GM23338 (cell line): ENCODE measurements at regions not wholly inside any gene's neighbourhood (a gene's known extent, or its start where the extent isn't known, plus 50 kb on each side); places are given as distances from the start of the nearest gene placed in this dataset.

Source experiments
- ATAC-seq: fragments of 200-7000 bp; cut with Tn5 transposase; 3 replicates; pipeline ENCODE4 v1.9.1; 2020
- DNase-seq: peaks from one replicate; pipeline ENCODE4 v3.0.0-alpha.2; 2015; ENCODE audit warnings: low spot score
- H2AFZ ChIP-seq: fragments of 200-600 bp; sonication (generic); 2 replicates; pipeline ENCODE4 v1.8.0; 2016; ENCODE audit warnings: antibody characterized with exemption, mild to moderate bottlenecking, moderate library complexity
- H3F3A ChIP-seq: fragments of 200-600 bp; sonication (generic); replicated peaks from 2 replicates; pipeline ENCODE4 v1.8.0; 2017; ENCODE audit warnings: antibody characterized with exemption, mixed run types, low read depth
- H3K27ac ChIP-seq: fragments of 200-600 bp; sonication (generic); 2 replicates; pipeline ENCODE4 v1.6.1; 2016; ENCODE audit warnings: low read depth
- H3K27me3 ChIP-seq: fragments of 200-600 bp; sonication (generic); 2 replicates; pipeline ENCODE4 v1.8.0; 2016; ENCODE audit warnings: mild to moderate bottlenecking, mixed run types, moderate library complexity; ENCODE audit not compliant: insufficient read depth
- H3K36me3 ChIP-seq: fragments of 200-600 bp; sonication (generic); 2 replicates; pipeline ENCODE4 v1.8.0; 2016; ENCODE audit warnings: mild to moderate bottlenecking; ENCODE audit not compliant: insufficient read depth
- H3K4me1 ChIP-seq: fragments of 200-600 bp; sonication (generic); 2 replicates; pipeline ENCODE4 v1.8.0; 2016; ENCODE audit warnings: mild to moderate bottlenecking, moderate library complexity; ENCODE audit not compliant: insufficient read depth
- H3K4me2 ChIP-seq: fragments of 200-600 bp; sonication (generic); 2 replicates; pipeline ENCODE4 v1.7.1; 2017; ENCODE audit warnings: mixed run types
- H3K4me3 ChIP-seq: fragments of 200-600 bp; sonication (generic); 2 replicates; pipeline ENCODE4 v1.6.1; 2016; ENCODE audit warnings: mixed run types
- H3K79me2 ChIP-seq: fragments of 200-600 bp; sonication (generic); replicated peaks from 2 replicates; pipeline ENCODE4 v1.8.0; 2017; ENCODE audit warnings: mild to moderate bottlenecking; ENCODE audit not compliant: insufficient read depth
- H3K9me2 ChIP-seq: fragments of 200-600 bp; sonication (generic); 2 replicates; pipeline ENCODE4 v1.8.0; 2017; ENCODE audit not compliant: insufficient read depth
- H4K20me1 ChIP-seq: fragments of 200-600 bp; sonication (generic); replicated peaks from 2 replicates; pipeline ENCODE4 v1.8.0; 2017; ENCODE audit warnings: mild to moderate bottlenecking; ENCODE audit not compliant: insufficient read depth
- H3K27ac Mint-ChIP-seq: 2 replicates; pipeline ENCODE4 v1.8.0; 2020; ENCODE audit warnings: inconsistent platforms, mild to moderate bottlenecking, moderate library complexity, mixed read lengths
- H3K27me3 Mint-ChIP-seq: 3 replicates; pipeline ENCODE4 v1.8.0; 2022; ENCODE audit warnings: low read depth, mild to moderate bottlenecking, moderate library complexity, mixed read lengths, inconsistent platforms; ENCODE audit not compliant: insufficient read depth, poor library complexity
- H3K36me3 Mint-ChIP-seq: 3 replicates; pipeline ENCODE4 v1.8.0; 2021; ENCODE audit warnings: low read depth, mild to moderate bottlenecking, inconsistent platforms, moderate library complexity, mixed read lengths
- H3K4me1 Mint-ChIP-seq: 3 replicates; pipeline ENCODE4 v1.8.0; 2020; ENCODE audit warnings: mild to moderate bottlenecking, inconsistent platforms, mixed read lengths
- H3K4me3 Mint-ChIP-seq: 3 replicates; pipeline ENCODE4 v1.8.0; 2021; ENCODE audit warnings: moderate library complexity, mild to moderate bottlenecking, inconsistent platforms, mixed read lengths
- H3K9me3 Mint-ChIP-seq: 3 replicates; pipeline ENCODE4 v1.8.0; 2020; ENCODE audit warnings: moderate library complexity, mild to moderate bottlenecking, inconsistent platforms, mixed read lengths
- CREB1 ChIP-seq: fragments of 250-450 bp; sonication (Bioruptor Pico); IDR thresholded peaks from 2 replicates; pipeline ENCODE4 v1.5.0; 2020; ENCODE audit warnings: low read depth, mild to moderate bottlenecking, moderate library complexity
- ETS1 ChIP-seq: IDR thresholded peaks from 2 replicates; pipeline ENCODE4 v1.6.1; 2016; ENCODE audit warnings: antibody characterized with exemption
- EZH2 ChIP-seq: fragments of 200-600 bp; sonication (generic); IDR thresholded peaks from one replicate; pipeline ENCODE4 v1.8.0; 2017; ENCODE audit warnings: antibody characterized with exemption, mild to moderate bottlenecking, low read depth; ENCODE audit not compliant: unreplicated experiment
- EZH2phosphoT487 ChIP-seq: fragments of 200-600 bp; sonication (generic); IDR thresholded peaks from one replicate; pipeline ENCODE4 v1.8.1; 2018; ENCODE audit warnings: antibody characterized with exemption; ENCODE audit not compliant: unreplicated experiment
- JUNB ChIP-seq: IDR thresholded peaks from one replicate; pipeline ENCODE4 v1.6.1; 2016; ENCODE audit warnings: antibody characterized with exemption; ENCODE audit not compliant: unreplicated experiment
- NANOG ChIP-seq: IDR thresholded peaks from 2 replicates; pipeline ENCODE4 v1.6.1; 2016; ENCODE audit warnings: antibody characterized with exemption, borderline replicate concordance
- POLR2AphosphoS5 ChIP-seq: IDR thresholded peaks from 2 replicates; pipeline ENCODE4 v1.6.1; 2016; ENCODE audit warnings: antibody characterized with exemption, low read depth
- REST ChIP-seq: IDR thresholded peaks from one replicate; pipeline ENCODE4 v1.6.1; 2018; ENCODE audit warnings: antibody characterized with exemption; ENCODE audit not compliant: unreplicated experiment
- STAT1 ChIP-seq: IDR thresholded peaks from one replicate; pipeline ENCODE4 v1.6.1; 2016; ENCODE audit warnings: antibody characterized with exemption; ENCODE audit not compliant: unreplicated experiment
- ZNF114 ChIP-seq: fragments of 250-450 bp; sonication (Bioruptor Pico); IDR thresholded peaks from 2 replicates; pipeline ENCODE4 v1.5.0; 2020; ENCODE audit warnings: mild to moderate bottlenecking, moderate library complexity
- ZNF331 ChIP-seq: fragments of 250-450 bp; sonication (Bioruptor Pico); IDR thresholded peaks from 2 replicates; pipeline ENCODE4 v1.5.0; 2020; ENCODE audit warnings: low read depth, mild to moderate bottlenecking, moderate library complexity
- TF ChIP-seq, protein P1 (sequence below): fragments of 250-450 bp; sonication (Bioruptor Pico); IDR thresholded peaks from 2 replicates; pipeline ENCODE4 v1.5.0; 2020; ENCODE audit warnings: mild to moderate bottlenecking, moderate library complexity
- TF ChIP-seq, protein P2 (sequence below), 2 experiments: fragments of 200-600 bp in 1 of 2; sonication (generic) in 1 of 2; conservative IDR thresholded peaks; 2 replicates each; pipeline versions ENCODE4 v1.5.1 to v1.6.1; 2016 to 2017; ENCODE audit warnings: antibody characterized with exemption in 2 of 2, low read depth in 2 of 2, mild to moderate bottlenecking in 2 of 2, moderate library complexity in 1 of 2

DNA sequence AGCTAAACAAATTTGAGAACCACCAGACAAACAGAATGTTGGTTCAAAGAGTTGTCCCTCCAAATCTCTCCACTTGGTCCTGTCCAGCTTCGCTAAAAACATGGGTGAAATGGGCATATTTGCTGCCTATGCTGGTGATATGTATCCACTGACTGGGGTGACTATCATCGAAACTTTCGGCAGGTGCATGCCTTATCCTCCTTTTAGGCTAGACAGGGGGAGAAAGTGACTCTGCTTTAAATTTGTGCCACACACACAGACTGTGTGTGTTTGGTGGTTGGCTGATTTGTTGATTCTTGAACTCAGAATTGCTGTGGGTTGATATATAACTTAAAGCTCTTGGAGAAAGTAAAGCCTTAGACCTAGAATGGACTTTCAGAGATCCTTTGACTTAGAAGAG, 324.1 kb upstream of the NT5C1B start:
- Histone ChIP-seq H3K4me2 (no peak overlapping the region), H3K36me3 (no peaks in the 10 kb centered on the region), H3K9me2 (no peaks in the 10 kb centered on the region), H3K27me3 (no peaks in the 10 kb centered on the region), H3F3A (no peaks in the 10 kb centered on the region), H4K20me1 (no peaks in the 10 kb centered on the region), H3K4me1 (no peaks in the 10 kb centered on the region; the same call in 1 of the 2 replicates), H3K27ac (no peak overlapping the region), H3K4me3 (no peak overlapping the region), H2AFZ (no peak overlapping the region), H3K79me2 (no peaks in the 10 kb centered on the region)
- H3K9me3 Mint-ChIP-seq, result no peaks in the 10 kb centered on the region
- peaks cover 5% of the 10 kb centered on the region; the same call in 2 of the 3 replicates for H3K4me1 Mint-ChIP-seq
- H3K36me3 Mint-ChIP-seq, result no peaks in the 10 kb centered on the region
- H3K27ac Mint-ChIP-seq, result no peak overlapping the region
- TF ChIP-seq JUNB (no peak), EZH2 (no peak), NANOG (no peak), CREB1 (CRISPR knock-in tag) (no peak), REST (no peak), EZH2phosphoT487 (no peak), ZNF114 (CRISPR knock-in tag) (no peak), ETS1 (no peak), ZNF331 (no peak), POLR2AphosphoS5 (no peak), STAT1 (no peak)
- TF ChIP-seq, protein P1, sequence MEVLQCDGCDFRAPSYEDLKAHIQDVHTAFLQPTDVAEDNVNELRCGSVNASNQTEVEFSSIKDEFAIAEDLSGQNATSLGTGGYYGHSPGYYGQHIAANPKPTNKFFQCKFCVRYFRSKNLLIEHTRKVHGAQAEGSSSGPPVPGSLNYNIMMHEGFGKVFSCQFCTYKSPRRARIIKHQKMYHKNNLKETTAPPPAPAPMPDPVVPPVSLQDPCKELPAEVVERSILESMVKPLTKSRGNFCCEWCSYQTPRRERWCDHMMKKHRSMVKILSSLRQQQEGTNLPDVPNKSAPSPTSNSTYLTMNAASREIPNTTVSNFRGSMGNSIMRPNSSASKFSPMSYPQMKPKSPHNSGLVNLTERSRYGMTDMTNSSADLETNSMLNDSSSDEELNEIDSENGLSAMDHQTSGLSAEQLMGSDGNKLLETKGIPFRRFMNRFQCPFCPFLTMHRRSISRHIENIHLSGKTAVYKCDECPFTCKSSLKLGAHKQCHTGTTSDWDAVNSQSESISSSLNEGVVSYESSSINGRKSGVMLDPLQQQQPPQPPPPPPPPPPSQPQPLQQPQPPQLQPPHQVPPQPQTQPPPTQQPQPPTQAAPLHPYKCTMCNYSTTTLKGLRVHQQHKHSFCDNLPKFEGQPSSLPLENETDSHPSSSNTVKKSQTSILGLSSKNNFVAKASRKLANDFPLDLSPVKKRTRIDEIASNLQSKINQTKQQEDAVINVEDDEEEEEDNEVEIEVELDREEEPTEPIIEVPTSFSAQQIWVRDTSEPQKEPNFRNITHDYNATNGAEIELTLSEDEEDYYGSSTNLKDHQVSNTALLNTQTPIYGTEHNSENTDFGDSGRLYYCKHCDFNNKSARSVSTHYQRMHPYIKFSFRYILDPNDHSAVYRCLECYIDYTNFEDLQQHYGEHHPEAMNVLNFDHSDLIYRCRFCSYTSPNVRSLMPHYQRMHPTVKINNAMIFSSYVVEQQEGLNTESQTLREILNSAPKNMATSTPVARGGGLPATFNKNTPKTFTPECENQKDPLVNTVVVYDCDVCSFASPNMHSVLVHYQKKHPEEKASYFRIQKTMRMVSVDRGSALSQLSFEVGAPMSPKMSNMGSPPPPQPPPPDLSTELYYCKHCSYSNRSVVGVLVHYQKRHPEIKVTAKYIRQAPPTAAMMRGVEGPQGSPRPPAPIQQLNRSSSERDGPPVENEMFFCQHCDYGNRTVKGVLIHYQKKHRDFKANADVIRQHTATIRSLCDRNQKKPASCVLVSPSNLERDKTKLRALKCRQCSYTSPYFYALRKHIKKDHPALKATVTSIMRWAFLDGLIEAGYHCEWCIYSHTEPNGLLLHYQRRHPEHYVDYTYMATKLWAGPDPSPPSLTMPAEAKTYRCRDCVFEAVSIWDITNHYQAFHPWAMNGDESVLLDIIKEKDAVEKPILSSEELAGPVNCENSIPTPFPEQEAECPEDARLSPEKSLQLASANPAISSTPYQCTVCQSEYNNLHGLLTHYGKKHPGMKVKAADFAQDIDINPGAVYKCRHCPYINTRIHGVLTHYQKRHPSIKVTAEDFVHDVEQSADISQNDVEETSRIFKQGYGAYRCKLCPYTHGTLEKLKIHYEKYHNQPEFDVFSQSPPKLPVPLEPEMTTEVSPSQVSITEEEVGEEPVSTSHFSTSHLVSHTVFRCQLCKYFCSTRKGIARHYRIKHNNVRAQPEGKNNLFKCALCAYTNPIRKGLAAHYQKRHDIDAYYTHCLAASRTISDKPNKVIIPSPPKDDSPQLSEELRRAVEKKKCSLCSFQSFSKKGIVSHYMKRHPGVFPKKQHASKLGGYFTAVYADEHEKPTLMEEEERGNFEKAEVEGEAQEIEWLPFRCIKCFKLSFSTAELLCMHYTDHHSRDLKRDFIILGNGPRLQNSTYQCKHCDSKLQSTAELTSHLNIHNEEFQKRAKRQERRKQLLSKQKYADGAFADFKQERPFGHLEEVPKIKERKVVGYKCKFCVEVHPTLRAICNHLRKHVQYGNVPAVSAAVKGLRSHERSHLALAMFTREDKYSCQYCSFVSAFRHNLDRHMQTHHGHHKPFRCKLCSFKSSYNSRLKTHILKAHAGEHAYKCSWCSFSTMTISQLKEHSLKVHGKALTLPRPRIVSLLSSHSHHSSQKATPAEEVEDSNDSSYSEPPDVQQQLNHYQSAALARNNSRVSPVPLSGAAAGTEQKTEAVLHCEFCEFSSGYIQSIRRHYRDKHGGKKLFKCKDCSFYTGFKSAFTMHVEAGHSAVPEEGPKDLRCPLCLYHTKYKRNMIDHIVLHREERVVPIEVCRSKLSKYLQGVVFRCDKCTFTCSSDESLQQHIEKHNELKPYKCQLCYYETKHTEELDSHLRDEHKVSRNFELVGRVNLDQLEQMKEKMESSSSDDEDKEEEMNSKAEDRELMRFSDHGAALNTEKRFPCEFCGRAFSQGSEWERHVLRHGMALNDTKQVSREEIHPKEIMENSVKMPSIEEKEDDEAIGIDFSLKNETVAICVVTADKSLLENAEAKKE (CRISPR knock-in tag), result no peak
- TF ChIP-seq, protein P2, sequence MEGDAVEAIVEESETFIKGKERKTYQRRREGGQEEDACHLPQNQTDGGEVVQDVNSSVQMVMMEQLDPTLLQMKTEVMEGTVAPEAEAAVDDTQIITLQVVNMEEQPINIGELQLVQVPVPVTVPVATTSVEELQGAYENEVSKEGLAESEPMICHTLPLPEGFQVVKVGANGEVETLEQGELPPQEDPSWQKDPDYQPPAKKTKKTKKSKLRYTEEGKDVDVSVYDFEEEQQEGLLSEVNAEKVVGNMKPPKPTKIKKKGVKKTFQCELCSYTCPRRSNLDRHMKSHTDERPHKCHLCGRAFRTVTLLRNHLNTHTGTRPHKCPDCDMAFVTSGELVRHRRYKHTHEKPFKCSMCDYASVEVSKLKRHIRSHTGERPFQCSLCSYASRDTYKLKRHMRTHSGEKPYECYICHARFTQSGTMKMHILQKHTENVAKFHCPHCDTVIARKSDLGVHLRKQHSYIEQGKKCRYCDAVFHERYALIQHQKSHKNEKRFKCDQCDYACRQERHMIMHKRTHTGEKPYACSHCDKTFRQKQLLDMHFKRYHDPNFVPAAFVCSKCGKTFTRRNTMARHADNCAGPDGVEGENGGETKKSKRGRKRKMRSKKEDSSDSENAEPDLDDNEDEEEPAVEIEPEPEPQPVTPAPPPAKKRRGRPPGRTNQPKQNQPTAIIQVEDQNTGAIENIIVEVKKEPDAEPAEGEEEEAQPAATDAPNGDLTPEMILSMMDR (conservative IDR thresholded peaks at IDR 0.05; ENCODE audit: low read depth in 2 of 2), result no peak
- H3K4me3 Mint-ChIP-seq, result no peak overlapping the region
- ATAC-seq, result no peak
- peaks cover 9% of the 10 kb centered on the region for H3K27me3 Mint-ChIP-seq
- DNase-seq, result no peak
